DND-41 (cell line): ENCODE measurements at regions not wholly inside any gene's neighbourhood (a gene's known extent, or its start where the extent isn't known, plus 50 kb on each side); places are given as distances from the start of the nearest gene placed in this dataset.

Experiments
- CTCF ChIP-seq: IDR thresholded peaks from 2 replicates; pipeline ENCODE4 v1.5.1; 2012; ENCODE audit warnings: borderline replicate concordance, low read length, moderate library complexity, mild to moderate bottlenecking; ENCODE audit not compliant: poor library complexity, severe bottlenecking; ENCODE audit errors: extremely low read depth
- EZH2 ChIP-seq: IDR thresholded peaks from 3 replicates; pipeline ENCODE4 v1.6.1; 2012; ENCODE audit warnings: borderline replicate concordance, low read depth, mild to moderate bottlenecking, moderate library complexity, low read length, inconsistent platforms; ENCODE audit not compliant: severe bottlenecking

- no peak for TF ChIP-seq EZH2
- no peak for TF ChIP-seq CTCF
Observed at GRCh38 chr9:7298123-7298522, 501.5 kb downstream of the DMAC1 start.
